GM04503 (cell line): ENCODE measurements at regions not wholly inside any gene's neighbourhood (a gene's known extent, or its start where the extent isn't known, plus 50 kb on each side); places are given as distances from the start of the nearest gene placed in this dataset.
"Not testable (repeated sequence)": the region's sequence is repeated elsewhere in the genome, so short reads cannot be mapped to it uniquely, and the experiment has no call there.

ENCODE experiments used
- DNase-seq: peaks from one replicate; pipeline ENCODE4 v3.0.0-alpha.2; 2012; ENCODE audit warnings: low read depth

GRCh38 chr17:64800987-64801386 lies 118.3 kb downstream of the LRRC37A3 start:
- DNase-seq: not testable (repeated sequence)

DNA sequence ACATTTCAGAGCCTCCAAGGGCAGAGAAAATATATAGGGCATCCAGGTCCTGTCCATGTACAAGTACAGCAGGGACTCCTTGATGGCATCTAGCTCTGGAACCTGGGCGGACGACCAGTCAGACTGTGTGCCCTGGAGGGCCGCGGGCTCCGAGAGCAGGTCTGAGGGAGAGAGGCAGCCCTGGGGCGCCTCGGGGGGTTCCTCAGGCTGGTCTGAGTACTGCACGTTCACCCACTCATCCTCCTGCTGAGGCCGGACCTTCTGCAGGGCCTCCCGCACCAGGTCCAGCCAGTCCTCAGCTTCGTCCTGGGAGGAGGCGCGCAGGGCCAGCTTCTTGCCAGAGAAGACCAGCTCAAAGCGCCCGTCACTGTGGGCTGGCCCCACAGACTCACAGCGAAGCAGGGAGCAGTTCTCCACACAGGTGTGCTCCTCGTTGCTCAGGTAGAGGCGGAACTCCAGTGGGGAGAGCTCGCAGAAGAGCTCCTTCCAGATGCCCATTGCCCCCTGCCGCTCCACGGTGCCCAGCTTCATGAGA lies 118.8 kb downstream of the LRRC37A3 start:
- DNase-seq: not testable (repeated sequence)

- not testable (repeated sequence) for DNase-seq
These were observed 119.6 kb downstream of the LRRC37A3 start for GRCh38 chr17:64799543-64800188.

DNA sequence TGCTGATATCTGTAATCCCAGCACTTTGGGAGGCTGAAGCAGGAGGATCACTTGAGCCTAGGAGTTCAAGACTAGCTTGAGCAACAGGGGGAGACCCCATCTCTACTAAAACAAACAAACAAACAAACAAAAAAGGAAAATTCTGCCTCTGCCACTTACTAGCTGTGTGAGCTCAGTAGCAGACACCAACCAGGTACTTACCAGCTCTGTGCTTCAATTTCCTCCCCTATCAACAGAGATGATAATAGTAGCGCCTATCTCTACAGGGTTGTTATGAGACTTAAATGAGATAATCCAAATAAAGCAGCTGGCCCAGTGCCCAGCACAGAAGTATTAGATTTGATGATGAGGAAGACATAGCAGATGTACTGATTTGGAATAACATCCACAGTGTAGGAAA lies 120.3 kb downstream of the LRRC37A3 start:
- DNase-seq: not testable (repeated sequence)

- not testable (repeated sequence) for DNase-seq
These were observed 120.8 kb downstream of the LRRC37A3 start for GRCh38 chr17:64798489-64798790.

- DNase-seq: not testable (repeated sequence)
These were observed 121.4 kb downstream of the LRRC37A3 start for GRCh38 chr17:64797746-64798488.

GRCh38 chr17:64795342-64795741 lies 123.9 kb downstream of the LRRC37A3 start:
- DNase-seq: not testable (repeated sequence)

DNA sequence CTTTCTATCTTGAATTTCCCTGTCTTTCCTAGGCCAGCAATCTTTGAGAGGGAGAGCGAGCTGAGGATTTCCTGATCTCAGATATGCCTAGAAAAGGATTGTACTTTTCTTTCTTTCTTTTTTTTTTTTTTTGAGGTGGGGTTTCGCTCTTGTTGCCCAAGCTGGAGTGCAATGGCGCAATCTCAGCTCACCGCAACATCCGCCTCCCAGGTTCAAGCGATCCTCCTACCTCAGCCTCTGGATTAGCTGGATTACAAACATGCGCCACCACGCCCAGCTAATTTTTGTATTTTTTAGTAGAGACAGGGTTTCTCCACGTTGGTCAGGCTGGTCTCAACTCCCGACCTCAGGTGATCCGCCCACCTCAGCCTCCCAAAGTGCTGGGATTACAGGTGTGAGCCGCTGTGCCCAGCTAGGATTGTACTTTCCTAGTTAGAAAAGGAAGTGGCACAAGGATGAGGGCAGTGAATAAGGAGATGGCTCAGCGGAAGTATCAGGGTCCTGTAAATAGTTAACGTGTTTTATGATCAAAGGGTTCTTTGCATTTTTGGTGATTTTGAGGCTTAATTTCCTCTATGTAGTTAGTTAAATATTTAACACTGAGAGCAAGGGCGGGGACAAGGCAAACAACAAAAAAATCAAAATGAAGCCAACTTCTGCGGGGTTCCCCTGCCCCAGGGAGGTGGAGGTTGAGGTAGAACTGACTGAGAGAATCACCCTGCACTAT lies 124.6 kb downstream of the LRRC37A3 start:
- DNase-seq: not testable (repeated sequence)

- DNase-seq: not testable (repeated sequence)
These were observed 125.2 kb downstream of the LRRC37A3 start for GRCh38 chr17:64794113-64794512.

DNA sequence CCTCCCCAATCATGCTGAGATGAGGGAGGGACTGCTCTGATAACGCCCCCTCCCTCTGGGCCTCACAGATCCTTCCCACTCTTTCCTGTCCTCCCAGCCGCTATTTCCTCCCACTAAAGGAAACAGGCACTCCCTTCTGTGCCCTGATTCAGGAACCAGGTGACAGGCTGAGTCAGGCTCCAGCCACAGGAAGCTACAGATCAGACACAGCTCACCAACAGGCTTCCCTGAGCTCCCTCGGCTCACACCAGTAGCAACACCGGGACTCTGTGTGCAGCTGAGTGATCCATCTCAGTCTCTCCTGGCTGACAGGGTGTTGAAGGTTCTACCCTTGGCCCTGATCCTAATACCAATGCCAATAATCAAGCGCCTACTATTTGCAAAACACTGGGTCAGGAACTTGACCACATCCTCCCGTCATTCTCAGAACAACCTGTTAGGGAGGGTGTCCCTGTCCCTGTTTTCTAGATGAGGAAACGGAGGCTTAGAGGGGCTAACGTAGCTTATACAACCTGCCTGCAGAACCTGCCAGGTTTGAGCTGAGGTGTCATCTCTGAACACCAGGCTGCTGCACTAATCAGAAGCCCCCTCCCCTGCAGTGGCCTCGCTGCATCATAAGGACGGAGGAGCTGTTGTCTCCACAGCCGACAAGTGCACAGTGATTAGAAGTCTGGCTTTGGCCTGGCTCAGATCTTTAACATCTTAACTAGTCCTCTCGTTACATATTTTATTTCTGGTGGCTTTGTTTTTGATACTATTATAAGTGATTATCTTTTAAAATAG lies 126.3 kb downstream of the LRRC37A3 start:
- DNase-seq: not testable (repeated sequence)

DNA sequence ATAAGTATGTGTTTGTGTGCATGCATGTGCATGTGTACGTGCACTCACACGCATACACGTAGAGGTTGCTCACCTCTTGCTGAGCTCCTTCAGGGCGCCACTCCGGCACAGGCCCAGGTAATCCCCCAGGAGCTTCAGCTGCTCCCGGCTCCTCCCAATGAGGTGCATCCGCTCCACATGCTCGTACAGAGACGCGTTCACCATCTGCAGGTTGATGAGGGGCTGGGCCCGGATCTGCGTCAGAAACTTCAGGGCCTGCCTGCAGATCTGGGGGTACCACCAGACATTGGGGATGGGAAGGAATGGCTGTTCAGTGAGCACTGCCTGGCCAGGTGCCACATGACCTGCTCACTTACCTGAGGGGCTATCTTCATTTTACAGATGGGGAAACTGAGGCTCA lies 127.0 kb downstream of the LRRC37A3 start:
- DNase-seq: not testable (repeated sequence)

DNA sequence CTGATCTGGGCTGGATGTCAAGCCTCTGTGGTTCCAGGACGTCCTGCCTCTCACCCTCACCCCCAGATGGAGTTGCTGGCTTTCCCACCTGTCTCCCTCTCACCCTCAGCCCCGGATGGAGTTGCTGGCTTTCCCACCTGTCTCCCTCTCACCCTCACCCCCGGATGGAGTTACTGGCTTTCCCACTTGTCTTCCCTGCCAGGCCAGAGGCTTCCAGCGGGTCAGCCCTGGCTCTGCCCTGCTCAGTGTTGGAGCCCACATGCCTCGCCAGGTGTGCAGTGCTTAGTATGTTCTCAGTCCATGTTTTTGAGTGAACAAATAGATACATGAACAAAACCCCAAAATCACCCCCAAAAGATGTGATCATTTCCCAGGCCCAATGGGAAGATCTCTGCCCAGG lies 127.6 kb downstream of the LRRC37A3 start:
- DNase-seq: not testable (repeated sequence)

DNA sequence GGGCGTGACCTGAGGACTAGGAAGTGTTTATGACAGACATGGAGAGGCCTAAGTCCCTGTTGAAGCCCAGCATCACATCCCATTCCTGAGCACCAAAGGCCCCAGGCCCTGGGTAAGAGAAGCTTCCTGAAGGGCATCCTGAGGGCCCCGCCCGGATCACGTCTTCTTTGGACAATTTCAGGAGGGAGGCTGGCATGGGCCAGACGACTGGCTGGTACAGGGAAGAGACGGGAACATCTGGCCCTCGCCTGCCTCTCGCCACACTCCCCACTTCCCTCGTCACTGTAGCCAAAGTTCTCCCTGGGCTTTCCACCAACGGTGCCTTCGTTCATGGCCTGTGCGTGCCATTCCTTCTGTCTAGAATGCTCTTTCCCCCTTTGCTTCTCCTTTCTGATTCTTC lies 128.1 kb downstream of the LRRC37A3 start:
- not testable (repeated sequence) for DNase-seq

GRCh38 chr17:64790690-64791089 lies 128.6 kb upstream of the SMURF2 start:
- DNase-seq: not testable (repeated sequence)

- DNase-seq: not testable (repeated sequence)
These were observed 128.1 kb upstream of the SMURF2 start for GRCh38 chr17:64790193-64790592.

DNA sequence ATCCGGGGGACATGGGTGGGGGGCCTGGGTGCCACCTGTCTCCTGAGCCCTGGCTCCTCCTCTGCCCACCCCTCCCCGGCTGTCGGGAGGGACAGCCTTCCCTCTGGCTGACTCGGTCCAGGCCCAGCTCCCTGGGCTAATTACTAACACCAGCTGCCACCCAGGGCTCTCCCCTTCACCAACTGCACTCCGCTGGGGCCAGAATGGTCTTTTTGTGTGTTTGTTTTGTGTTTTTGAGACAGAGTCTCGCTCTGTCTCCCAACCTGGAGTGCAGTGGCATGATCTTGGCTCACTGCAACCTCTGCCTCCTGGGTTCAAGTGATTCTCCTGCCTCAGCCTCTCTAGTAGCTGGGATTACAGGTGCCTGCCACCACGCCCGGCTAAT lies 126.9 kb upstream of the SMURF2 start:
- DNase-seq: not testable (repeated sequence)

- DNase-seq: no peak
These were observed 126.4 kb upstream of the SMURF2 start for GRCh38 chr17:64788286-64789060.

DNA sequence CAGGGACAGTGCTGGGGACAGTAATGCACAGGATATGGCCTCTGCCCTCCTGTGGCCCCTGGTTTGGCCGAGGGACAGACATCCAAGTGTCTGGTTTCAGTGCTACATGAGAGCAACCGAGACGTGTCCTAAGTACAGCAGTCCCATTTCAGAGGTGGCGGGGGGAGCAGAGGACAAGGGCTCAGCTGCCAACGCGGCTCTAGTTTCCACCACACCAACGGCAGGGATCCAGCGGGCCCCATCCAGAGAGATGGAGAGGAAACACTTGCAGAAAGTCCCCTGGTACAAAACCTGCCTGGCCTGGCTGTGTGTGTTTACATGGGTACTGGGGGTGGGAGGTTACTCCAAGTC lies 125.8 kb upstream of the SMURF2 start:
- no peak for DNase-seq

DNA sequence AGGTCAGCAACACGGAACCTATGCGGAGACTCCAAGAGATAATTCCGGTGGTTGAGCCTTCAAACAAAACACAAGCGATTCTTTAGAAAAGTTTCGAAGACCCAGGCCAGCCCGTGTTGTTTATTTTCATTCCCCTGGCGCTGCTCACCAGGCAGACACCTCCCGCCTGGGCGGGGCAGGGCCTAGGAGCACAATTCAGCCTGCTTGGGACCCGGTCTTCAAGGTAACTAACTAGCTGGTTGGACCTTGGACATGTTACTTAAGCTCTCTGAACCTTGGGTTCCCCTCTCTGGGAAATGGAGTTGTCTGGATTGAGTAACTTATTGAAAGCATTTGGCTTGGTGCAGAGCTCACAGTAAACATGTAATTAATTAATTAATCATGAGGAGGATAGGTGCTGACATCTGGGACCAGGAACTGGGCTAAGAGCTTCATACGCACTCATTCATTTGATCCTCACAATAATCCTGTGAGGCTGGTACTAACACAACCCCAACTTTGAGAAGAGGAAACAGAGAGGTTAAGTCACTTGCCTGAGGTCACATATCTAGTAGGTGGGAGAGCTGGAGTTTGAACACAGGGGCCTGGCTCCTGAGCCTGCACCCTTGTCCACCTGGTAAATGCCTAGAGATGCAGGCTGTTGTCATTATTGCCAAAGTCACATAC lies 125.3 kb upstream of the SMURF2 start:
- DNase-seq: no peak

- DNase-seq: no peak
These were observed 124.2 kb upstream of the SMURF2 start for GRCh38 chr17:64786337-64786736.

- DNase-seq: no peak
These were observed 122.9 kb upstream of the SMURF2 start for GRCh38 chr17:64785011-64785421.
